ENCODE measurements at regions not wholly inside any gene's neighbourhood (a gene's known extent, or its start where the extent isn't known, plus 50 kb on each side); places are given as distances from the start of the nearest gene placed in this dataset.

GRCh38 chr1:173303984-173304383, 96.9 kb upstream of the TNFSF4 start:
- no peak overlapping the region for H3K27ac ChIP-seq (ENCODE audit: low read length)
- H3K27ac Mint-ChIP-seq: no peak overlapping the region
- no peaks in the 10 kb centered on the region for H3K36me3 Mint-ChIP-seq
- WGBS (ENCODE audit: insufficient coverage): no CpG with 5 or more reads among the region's 1 CpG
- H3K9me3 ChIP-seq (ENCODE audit: control insufficient read depth, insufficient read depth, low read length): no peaks in the 10 kb centered on the region
- no peaks in the 10 kb centered on the region for H3K36me3 ChIP-seq (ENCODE audit: control insufficient read depth, insufficient read depth, low read length)
- intact Hi-C loops (cut with micrococcal nuclease): no loop called here
- ATAC-seq: no peak
- DNase-seq: no peak
- no peaks in the 10 kb centered on the region for H3K9me3 Mint-ChIP-seq
- TF ChIP-seq, protein P1, sequence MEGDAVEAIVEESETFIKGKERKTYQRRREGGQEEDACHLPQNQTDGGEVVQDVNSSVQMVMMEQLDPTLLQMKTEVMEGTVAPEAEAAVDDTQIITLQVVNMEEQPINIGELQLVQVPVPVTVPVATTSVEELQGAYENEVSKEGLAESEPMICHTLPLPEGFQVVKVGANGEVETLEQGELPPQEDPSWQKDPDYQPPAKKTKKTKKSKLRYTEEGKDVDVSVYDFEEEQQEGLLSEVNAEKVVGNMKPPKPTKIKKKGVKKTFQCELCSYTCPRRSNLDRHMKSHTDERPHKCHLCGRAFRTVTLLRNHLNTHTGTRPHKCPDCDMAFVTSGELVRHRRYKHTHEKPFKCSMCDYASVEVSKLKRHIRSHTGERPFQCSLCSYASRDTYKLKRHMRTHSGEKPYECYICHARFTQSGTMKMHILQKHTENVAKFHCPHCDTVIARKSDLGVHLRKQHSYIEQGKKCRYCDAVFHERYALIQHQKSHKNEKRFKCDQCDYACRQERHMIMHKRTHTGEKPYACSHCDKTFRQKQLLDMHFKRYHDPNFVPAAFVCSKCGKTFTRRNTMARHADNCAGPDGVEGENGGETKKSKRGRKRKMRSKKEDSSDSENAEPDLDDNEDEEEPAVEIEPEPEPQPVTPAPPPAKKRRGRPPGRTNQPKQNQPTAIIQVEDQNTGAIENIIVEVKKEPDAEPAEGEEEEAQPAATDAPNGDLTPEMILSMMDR (IDR thresholded peaks at IDR 0.05): no peak
- no peaks in the 10 kb centered on the region for H3K4me1 Mint-ChIP-seq
- H3K4me3 Mint-ChIP-seq: no peak overlapping the region
- no peaks in the 10 kb centered on the region for H3K4me1 ChIP-seq (ENCODE audit: control insufficient read depth, insufficient read depth, low read length)
- H3K27me3 ChIP-seq (ENCODE audit: control insufficient read depth, insufficient read depth, low read length): no peaks in the 10 kb centered on the region
- H3K27me3 Mint-ChIP-seq (ENCODE audit: low read depth in 2 of 2): no peaks in the 10 kb centered on the region
- H3K4me3 ChIP-seq (ENCODE audit: low read length): no peak overlapping the region

DNA sequence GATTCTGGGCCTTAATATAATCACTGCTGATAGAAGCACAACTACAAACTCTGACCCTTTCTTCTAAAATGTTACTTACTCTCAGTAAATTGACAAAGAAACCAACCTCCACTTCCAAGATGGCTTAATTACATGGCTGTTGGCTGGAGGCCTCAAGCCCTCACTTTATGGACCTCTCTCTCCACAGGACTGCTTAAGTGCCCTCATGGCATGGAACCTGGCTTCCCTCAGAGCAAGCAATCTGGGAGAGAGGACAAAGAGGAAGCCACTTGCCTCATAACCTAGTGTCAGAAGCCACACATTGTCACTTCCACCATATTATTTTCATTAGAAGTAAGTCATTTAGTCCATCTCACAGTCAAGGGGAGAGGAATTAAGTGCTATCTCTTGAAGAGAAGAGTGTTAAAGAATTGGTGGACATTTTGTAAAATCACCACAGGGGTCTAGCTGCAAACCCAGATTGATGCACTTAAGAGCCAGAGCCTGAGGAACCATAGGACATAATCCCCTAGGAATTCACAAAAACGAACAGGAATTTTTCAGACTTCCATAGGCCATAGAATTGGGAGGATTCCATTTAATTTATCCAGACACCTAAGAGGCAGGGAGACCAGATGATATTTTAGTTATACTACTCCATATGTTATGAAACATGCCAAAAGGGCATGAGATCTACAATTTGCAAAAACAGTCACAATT, 97.5 kb upstream of the TNFSF4 start:
- Histone ChIP-seq H3K9me3 (ENCODE audit: control insufficient read depth, insufficient read depth, low read length) (no peaks in the 10 kb centered on the region), H3K27me3 (ENCODE audit: control insufficient read depth, insufficient read depth, low read length) (no peaks in the 10 kb centered on the region), H3K36me3 (ENCODE audit: control insufficient read depth, insufficient read depth, low read length) (no peaks in the 10 kb centered on the region), H3K4me3 (ENCODE audit: low read length) (no peak overlapping the region), H3K27ac (ENCODE audit: low read length) (no peak overlapping the region), H3K4me1 (ENCODE audit: control insufficient read depth, insufficient read depth, low read length) (no peaks in the 10 kb centered on the region)
- Mint-ChIP-seq H3K27me3 (ENCODE audit: low read depth in 2 of 2) (no peaks in the 10 kb centered on the region), H3K27ac (no peak overlapping the region), H3K36me3 (no peaks in the 10 kb centered on the region), H3K4me3 (no peak overlapping the region), H3K4me1 (no peaks in the 10 kb centered on the region), H3K9me3 (no peaks in the 10 kb centered on the region)
- ATAC-seq (no peak), DNase-seq (no peak)
- TF ChIP-seq, protein P1 (IDR thresholded peaks at IDR 0.05): no peak
- intact Hi-C loops (cut with micrococcal nuclease): no loop called here
- WGBS (ENCODE audit: insufficient coverage): 100% methylated on average over 1 of the region's 1 CpG

DNA sequence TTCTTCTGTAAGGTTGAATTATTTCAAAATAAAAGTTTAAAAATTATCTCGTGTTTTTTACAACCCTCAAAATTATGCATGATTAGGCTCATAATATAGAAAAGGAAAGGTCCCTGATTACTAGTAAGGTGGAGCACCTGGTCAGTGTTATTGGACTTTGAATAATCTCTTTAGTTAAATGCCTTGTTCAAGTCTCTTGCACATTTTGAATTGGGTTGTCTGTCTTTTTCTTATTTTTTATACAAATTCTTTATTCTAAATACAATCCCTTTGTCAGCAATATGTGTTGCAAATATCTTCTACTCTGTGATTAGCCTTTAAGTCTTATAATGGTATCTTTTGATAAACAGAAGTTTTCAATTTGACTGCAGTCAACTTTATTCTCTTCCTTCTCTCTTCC, 100.7 kb upstream of the TNFSF4 start:
- DNase-seq (no peak), ATAC-seq (no peak)
- Mint-ChIP-seq H3K4me3 (no peak overlapping the region), H3K4me1 (no peaks in the 10 kb centered on the region), H3K9me3 (no peaks in the 10 kb centered on the region), H3K27ac (no peak overlapping the region), H3K27me3 (ENCODE audit: low read depth in 2 of 2) (peaks cover 3 to 9% of the 10 kb centered on the region in 2 donors), H3K36me3 (no peaks in the 10 kb centered on the region)
- H3K27me3 ChIP-seq (ENCODE audit: control insufficient read depth, insufficient read depth, low read length): no peaks in the 10 kb centered on the region
- H3K4me3 ChIP-seq (ENCODE audit: low read length): no peak overlapping the region
- no CpG with 5 or more reads among the region's 1 CpG for WGBS (ENCODE audit: insufficient coverage)
- no peak overlapping the region for H3K27ac ChIP-seq (ENCODE audit: low read length)
- intact Hi-C loops (cut with micrococcal nuclease): no loop called here
- no peaks in the 10 kb centered on the region for H3K9me3 ChIP-seq (ENCODE audit: control insufficient read depth, insufficient read depth, low read length)
- H3K4me1 ChIP-seq (ENCODE audit: control insufficient read depth, insufficient read depth, low read length): no peaks in the 10 kb centered on the region
- H3K36me3 ChIP-seq (ENCODE audit: control insufficient read depth, insufficient read depth, low read length): no peaks in the 10 kb centered on the region
- TF ChIP-seq, protein P1 (IDR thresholded peaks at IDR 0.05): no peak

GRCh38 chr1:173314656-173315055, 107.5 kb upstream of the TNFSF4 start:
- Histone ChIP-seq H3K27ac (ENCODE audit: low read length) (no peak overlapping the region), H3K4me3 (ENCODE audit: low read length) (no peak overlapping the region), H3K9me3 (ENCODE audit: control insufficient read depth, insufficient read depth, low read length) (no peaks in the 10 kb centered on the region), H3K4me1 (ENCODE audit: control insufficient read depth, insufficient read depth, low read length) (no peaks in the 10 kb centered on the region), H3K36me3 (ENCODE audit: control insufficient read depth, insufficient read depth, low read length) (no peaks in the 10 kb centered on the region), H3K27me3 (ENCODE audit: control insufficient read depth, insufficient read depth, low read length) (no peaks in the 10 kb centered on the region)
- peaks cover 3 to 17% of the 10 kb centered on the region in 2 donors for H3K27me3 Mint-ChIP-seq (ENCODE audit: low read depth in 2 of 2)
- intact Hi-C loops (cut with micrococcal nuclease): no loop called here
- ATAC-seq (no peak), DNase-seq (no peak)
- TF ChIP-seq, protein P1 (IDR thresholded peaks at IDR 0.05): no peak
- H3K9me3 Mint-ChIP-seq: no peaks in the 10 kb centered on the region
- WGBS (ENCODE audit: insufficient coverage): 89% methylated on average over 1 of the region's 1 CpG
- no peaks in the 10 kb centered on the region for H3K4me1 Mint-ChIP-seq
- H3K36me3 Mint-ChIP-seq: no peaks in the 10 kb centered on the region
- H3K4me3 Mint-ChIP-seq: no peak overlapping the region
- no peak overlapping the region for H3K27ac Mint-ChIP-seq

Data from natural killer cell (primary cell).